Gastrocnemius medialis (tissue), 4 donors: ENCODE measurements at regions not wholly inside any gene's neighbourhood (a gene's known extent, or its start where the extent isn't known, plus 50 kb on each side); places are given as distances from the start of the nearest gene placed in this dataset.

Experiments used
- ATAC-seq, 2 donors: fragments of 150-250 bp; one replicate each; pipeline ENCODE4 v1.9.1; 2016
- DNase-seq, 2 donors: peaks; one replicate each; pipeline ENCODE4 v3.0.0-alpha.2; 2019
- H3K27ac ChIP-seq, 4 donors: fragments of 200-600 bp; sonication (generic); 1 replicate in 1 of 4; 2 replicates in 3 of 4; pipeline ENCODE4 v1.5.1; 2016 to 2018; ENCODE audit warnings: mild to moderate bottlenecking in 2 of 4, moderate library complexity in 1 of 4
- H3K27me3 ChIP-seq, 3 donors: fragments of 200-600 bp; sonication (generic) in 2 of 3; 1 replicate in 1 of 3; 2 replicates in 2 of 3; pipeline versions ENCODE4 v1.5.1 to v1.6.0; 2016 to 2019; ENCODE audit warnings: mild to moderate bottlenecking in 1 of 3, moderate library complexity in 1 of 3
- H3K36me3 ChIP-seq, 2 donors: fragments of 200-600 bp; sonication (generic) in 1 of 2; one replicate each; pipeline ENCODE4 v1.5.1; 2017 to 2018
- H3K4me1 ChIP-seq, 2 donors: fragments of 200-600 bp; sonication (generic) in 1 of 2; one replicate each; pipeline ENCODE4 v1.5.1; 2016 to 2017; ENCODE audit warnings: mild to moderate bottlenecking in 2 of 2
- H3K4me3 ChIP-seq, 4 donors: fragments of 200-600 bp; sonication (generic) in 3 of 4; 1 replicate in 1 of 4; 2 replicates in 3 of 4; pipeline ENCODE4 v1.5.1; 2016 to 2019; ENCODE audit warnings: mild to moderate bottlenecking in 2 of 4
- H3K9me3 ChIP-seq, 3 donors: fragments of 200-600 bp; sonication (generic) in 2 of 3; 1 replicate in 1 of 3; 2 replicates in 2 of 3; pipeline ENCODE4 v1.5.1; 2016 to 2019
- CTCF ChIP-seq, 5 experiments: fragments of 450-650 bp in 3 of 5; fragments of 200-600 bp in 2 of 5; sonication (generic) in 2 of 5; IDR thresholded peaks in 4 of 5; conservative IDR thresholded peaks in 1 of 5; 1 replicate in 4 of 5; 2 replicates in 1 of 5; pipeline ENCODE4 v1.5.1; 2016 to 2019; ENCODE audit warnings: antibody characterized with exemption in 5 of 5, mild to moderate bottlenecking in 3 of 5, moderate library complexity in 3 of 5
- POLR2A ChIP-seq, 2 donors: fragments of 450-650 bp; IDR thresholded peaks; one replicate each; pipeline ENCODE4 v1.6.1; 2017; ENCODE audit warnings: antibody characterized with exemption in 2 of 2, mild to moderate bottlenecking in 2 of 2, moderate library complexity in 2 of 2
- in situ Hi-C, 4 donors: fragments of 200-750 bp; cut with MboI; loops; one replicate each; pipeline versions ENCODE4 v1.15.0 to v1.8.0; 2017; ENCODE audit warnings: low sequenced_read_pairs in 4 of 4
- intact Hi-C: fragments of 100-400 bp; cut with DNase I; formaldehyde crosslinking; loops from one replicate; pipeline ENCODE4 v1.15.1; 2023; ENCODE audit warnings: low total_unique reads

GRCh38 chr10:128440513-128441160 lies 314.4 kb upstream of the MKI67 start:
- no peak overlapping the region for H3K27ac ChIP-seq
- H3K27me3 ChIP-seq, result no peaks in the 10 kb centered on the region
- H3K9me3 ChIP-seq, result no peaks in the 10 kb centered on the region
- H3K36me3 ChIP-seq, result no peaks in the 10 kb centered on the region
- ATAC-seq, result no peak
- in situ Hi-C loops (no loop called here), intact Hi-C loops (no loop called here)
- DNase-seq, result no peak
- TF ChIP-seq CTCF (IDR thresholded peaks at IDR 0.05 in 4 of 5, conservative IDR thresholded peaks at IDR 0.05 in 1 of 5) (no peak), POLR2A (IDR thresholded peaks at IDR 0.05) (no peak)
- H3K4me3 ChIP-seq, result no peak overlapping the region
- H3K4me1 ChIP-seq, result no peaks in the 10 kb centered on the region

- intact Hi-C loops, result no loop called here
- Histone ChIP-seq H3K4me3 (no peak overlapping the region), H3K36me3 (no peaks in the 10 kb centered on the region), H3K9me3 (no peaks in the 10 kb centered on the region), H3K27ac (no peak overlapping the region), H3K4me1 (no peaks in the 10 kb centered on the region), H3K27me3 (no peaks in the 10 kb centered on the region)
- in situ Hi-C loops, result no loop called here
- TF ChIP-seq POLR2A (IDR thresholded peaks at IDR 0.05) (no peak), CTCF (IDR thresholded peaks at IDR 0.05 in 4 of 5, conservative IDR thresholded peaks at IDR 0.05 in 1 of 5) (no peak)
- no peak for DNase-seq
- no peak for ATAC-seq
These were observed 317.8 kb upstream of the MKI67 start for GRCh38 chr10:128443925-128444518.

- H3K27me3 ChIP-seq, result no peaks in the 10 kb centered on the region
- H3K9me3 ChIP-seq, result no peaks in the 10 kb centered on the region
- intact Hi-C loops (no loop called here), in situ Hi-C loops (no loop called here)
- H3K36me3 ChIP-seq, result no peaks in the 10 kb centered on the region
- H3K27ac ChIP-seq, result no peak overlapping the region
- no peaks in the 10 kb centered on the region for H3K4me1 ChIP-seq
- TF ChIP-seq POLR2A (IDR thresholded peaks at IDR 0.05), result no peak
- no peak for TF ChIP-seq CTCF (IDR thresholded peaks at IDR 0.05 in 4 of 5, conservative IDR thresholded peaks at IDR 0.05 in 1 of 5)
- DNase-seq, result no peak
- ATAC-seq, result no peak
- H3K4me3 ChIP-seq, result no peak overlapping the region
These were observed 322.6 kb upstream of the MKI67 start for GRCh38 chr10:128448796-128449195.

- ATAC-seq (no peak), DNase-seq (no peak)
- H3K4me3 ChIP-seq, result no peak overlapping the region
- no peak overlapping the region for H3K27ac ChIP-seq
- H3K27me3 ChIP-seq, result no peaks in the 10 kb centered on the region
- H3K9me3 ChIP-seq, result no peaks in the 10 kb centered on the region
- no peaks in the 10 kb centered on the region for H3K36me3 ChIP-seq
- in situ Hi-C loops (no loop called here), intact Hi-C loops (no loop called here)
- no peak for TF ChIP-seq POLR2A (IDR thresholded peaks at IDR 0.05)
- TF ChIP-seq CTCF (IDR thresholded peaks at IDR 0.05 in 4 of 5, conservative IDR thresholded peaks at IDR 0.05 in 1 of 5), result no peak
- H3K4me1 ChIP-seq, result no peaks in the 10 kb centered on the region
These were observed 325.7 kb upstream of the MKI67 start for GRCh38 chr10:128451879-128452278.

GRCh38 chr10:128456271-128456670 lies 330.0 kb upstream of the MKI67 start:
- ATAC-seq, result no peak
- no peaks in the 10 kb centered on the region for H3K9me3 ChIP-seq
- in situ Hi-C loops (no loop called here), intact Hi-C loops (no loop called here)
- no peak for TF ChIP-seq POLR2A (IDR thresholded peaks at IDR 0.05)
- TF ChIP-seq CTCF (IDR thresholded peaks at IDR 0.05 in 4 of 5, conservative IDR thresholded peaks at IDR 0.05 in 1 of 5), result no peak
- H3K27me3 ChIP-seq, result no peaks in the 10 kb centered on the region
- H3K4me1 ChIP-seq, result no peaks in the 10 kb centered on the region
- H3K27ac ChIP-seq, result no peak overlapping the region
- H3K4me3 ChIP-seq, result no peak overlapping the region
- no peak for DNase-seq
- H3K36me3 ChIP-seq, result no peaks in the 10 kb centered on the region
